HFFc6 (cell line): ENCODE measurements at regions not wholly inside any gene's neighbourhood (a gene's known extent, or its start where the extent isn't known, plus 50 kb on each side); places are given as distances from the start of the nearest gene placed in this dataset.

ENCODE experiments used
- DNase-seq: peaks from one replicate; pipeline ENCODE4 v3.0.0-alpha.2; 2018
- H3K27ac Mint-ChIP-seq: 2 replicates; pipeline ENCODE4 v1.8.0; 2020; ENCODE audit warnings: mild to moderate bottlenecking, mixed read lengths
- H3K27me3 Mint-ChIP-seq: 2 replicates; pipeline ENCODE4 v1.8.0; 2021; ENCODE audit warnings: mild to moderate bottlenecking, moderate library complexity, mixed read lengths; ENCODE audit not compliant: insufficient read depth
- H3K36me3 Mint-ChIP-seq: 2 replicates; pipeline ENCODE4 v1.8.0; 2021; ENCODE audit warnings: low read depth, mixed read lengths
- H3K4me1 Mint-ChIP-seq: 2 replicates; pipeline ENCODE4 v1.8.0; 2020; ENCODE audit warnings: low read depth, mixed read lengths
- H3K4me3 Mint-ChIP-seq: 2 replicates; pipeline ENCODE4 v1.8.0; 2020; ENCODE audit warnings: mild to moderate bottlenecking, moderate library complexity, mixed read lengths
- H3K9me3 Mint-ChIP-seq: 2 replicates; pipeline ENCODE4 v1.8.0; 2020; ENCODE audit warnings: mild to moderate bottlenecking, mixed read lengths
- TF ChIP-seq, protein P1 (sequence below): fragments of 200-600 bp; sonication (generic); IDR thresholded peaks from 2 replicates; pipeline ENCODE4 v1.5.0; 2021; ENCODE audit warnings: antibody characterized with exemption, mild to moderate bottlenecking

DNA sequence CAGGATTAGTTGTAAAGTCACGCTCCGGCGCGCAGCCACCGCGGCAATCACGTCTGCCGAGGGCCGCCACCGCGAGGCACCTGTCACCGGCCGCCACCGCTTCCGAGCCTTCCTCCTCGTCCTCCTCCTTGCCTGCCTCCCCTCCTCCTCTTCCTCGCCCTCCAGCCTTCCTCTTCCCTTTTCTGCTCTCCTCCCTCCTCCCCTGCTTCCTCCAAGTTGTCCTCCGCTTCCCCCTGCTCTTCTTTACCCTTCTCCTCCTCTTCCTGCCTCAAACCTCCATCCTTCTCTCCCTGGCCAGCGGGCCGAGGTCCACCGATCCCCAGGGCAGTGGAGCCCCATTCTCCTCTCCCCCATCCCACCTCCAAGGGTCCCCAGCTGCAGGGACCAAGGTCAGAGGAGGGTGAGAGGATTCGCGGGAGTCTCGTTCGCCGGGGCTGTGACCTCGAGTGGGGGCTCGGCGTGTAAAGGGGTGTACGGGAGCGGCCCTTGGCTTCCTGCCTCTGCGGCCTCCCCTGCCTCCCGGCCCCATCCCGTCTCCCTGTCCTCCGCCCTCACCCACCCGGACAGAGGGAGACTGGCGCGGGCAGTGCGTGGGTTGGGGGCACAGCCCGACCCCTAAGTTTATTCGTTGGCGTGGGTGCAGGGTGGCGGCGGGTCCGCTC, 89.5 kb upstream of the PAX2 start:
- H3K27me3 Mint-ChIP-seq = peaks cover 72% of the 10 kb centered on the region
- DNase-seq = no peak
- TF ChIP-seq, protein P1, sequence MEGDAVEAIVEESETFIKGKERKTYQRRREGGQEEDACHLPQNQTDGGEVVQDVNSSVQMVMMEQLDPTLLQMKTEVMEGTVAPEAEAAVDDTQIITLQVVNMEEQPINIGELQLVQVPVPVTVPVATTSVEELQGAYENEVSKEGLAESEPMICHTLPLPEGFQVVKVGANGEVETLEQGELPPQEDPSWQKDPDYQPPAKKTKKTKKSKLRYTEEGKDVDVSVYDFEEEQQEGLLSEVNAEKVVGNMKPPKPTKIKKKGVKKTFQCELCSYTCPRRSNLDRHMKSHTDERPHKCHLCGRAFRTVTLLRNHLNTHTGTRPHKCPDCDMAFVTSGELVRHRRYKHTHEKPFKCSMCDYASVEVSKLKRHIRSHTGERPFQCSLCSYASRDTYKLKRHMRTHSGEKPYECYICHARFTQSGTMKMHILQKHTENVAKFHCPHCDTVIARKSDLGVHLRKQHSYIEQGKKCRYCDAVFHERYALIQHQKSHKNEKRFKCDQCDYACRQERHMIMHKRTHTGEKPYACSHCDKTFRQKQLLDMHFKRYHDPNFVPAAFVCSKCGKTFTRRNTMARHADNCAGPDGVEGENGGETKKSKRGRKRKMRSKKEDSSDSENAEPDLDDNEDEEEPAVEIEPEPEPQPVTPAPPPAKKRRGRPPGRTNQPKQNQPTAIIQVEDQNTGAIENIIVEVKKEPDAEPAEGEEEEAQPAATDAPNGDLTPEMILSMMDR = no peak

DNA sequence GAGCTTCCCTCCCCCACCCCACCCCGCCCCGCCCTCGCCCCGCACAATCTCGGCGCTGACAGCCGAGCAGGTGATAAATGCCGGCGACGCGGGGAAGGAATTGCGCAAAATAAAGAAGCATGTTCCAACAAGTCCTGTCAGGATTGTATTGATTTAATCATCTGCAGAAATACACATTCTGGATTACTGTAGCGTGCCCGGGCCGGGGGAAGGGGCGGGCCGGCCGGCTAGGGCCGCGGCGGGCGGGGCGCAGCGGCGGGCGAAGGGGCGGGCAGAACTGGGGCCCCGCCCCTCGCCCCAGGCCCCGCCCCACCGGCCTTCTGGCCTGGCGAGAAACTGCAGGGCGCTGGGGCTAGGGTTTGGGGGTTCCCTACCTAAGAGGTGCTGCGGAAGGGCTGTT, 88.9 kb upstream of the PAX2 start:
- H3K27me3 Mint-ChIP-seq = peaks cover 75% of the 10 kb centered on the region
- no peaks in the 10 kb centered on the region for H3K36me3 Mint-ChIP-seq

More for the DNA sequence above, 89.5 kb upstream of the PAX2 start:
- Mint-ChIP-seq H3K36me3 (no peaks in the 10 kb centered on the region), H3K27ac (no peak overlapping the region), H3K4me3 (no peak overlapping the region; the same call in 1 of the 2 replicates), H3K9me3 (no peaks in the 10 kb centered on the region), H3K4me1 (peaks cover 16% of the 10 kb centered on the region)

DNA sequence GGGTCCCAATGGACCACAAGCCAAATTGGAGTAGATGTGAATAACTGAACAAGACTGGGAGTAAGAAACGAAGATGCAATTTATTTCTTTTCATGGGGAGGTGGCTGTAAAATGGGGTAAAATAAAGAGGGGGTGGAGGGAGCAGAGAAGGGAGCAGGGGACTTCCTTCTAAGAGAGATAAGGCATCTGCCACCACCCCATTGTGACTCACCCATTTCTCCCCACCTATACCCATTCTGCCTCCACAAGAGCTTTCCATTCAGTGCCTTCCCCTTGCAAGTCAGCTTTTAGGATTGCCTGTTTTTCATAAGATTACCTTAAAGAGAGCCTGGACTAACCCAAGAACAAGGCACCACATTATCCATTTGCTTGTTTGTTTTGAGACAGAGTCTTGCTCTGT, 87.1 kb upstream of the PAX2 start:
- Mint-ChIP-seq H3K9me3 (no peaks in the 10 kb centered on the region), H3K27ac (no peak overlapping the region)

More for the DNA sequence above, 88.9 kb upstream of the PAX2 start:
- no peak overlapping the region for H3K27ac Mint-ChIP-seq
- H3K4me1 Mint-ChIP-seq = peaks cover 16% of the 10 kb centered on the region
- TF ChIP-seq, protein P1 = no peak
- no peaks in the 10 kb centered on the region for H3K9me3 Mint-ChIP-seq
- no peak for DNase-seq
- H3K4me3 Mint-ChIP-seq = no peak overlapping the region

GRCh38 chr10:100659361-100660098, 85.9 kb upstream of the PAX2 start:
- H3K9me3 Mint-ChIP-seq = no peaks in the 10 kb centered on the region
- H3K36me3 Mint-ChIP-seq = no peaks in the 10 kb centered on the region
- TF ChIP-seq, protein P1 = no peak
- peaks cover 71% of the 10 kb centered on the region for H3K27me3 Mint-ChIP-seq
- peaks cover 13% of the 10 kb centered on the region for H3K4me1 Mint-ChIP-seq
- DNase-seq = no peak
- no peak overlapping the region for H3K4me3 Mint-ChIP-seq
- no peak overlapping the region for H3K27ac Mint-ChIP-seq

More for the DNA sequence above, 87.1 kb upstream of the PAX2 start:
- Mint-ChIP-seq H3K27me3 (peaks cover 78% of the 10 kb centered on the region), H3K36me3 (no peaks in the 10 kb centered on the region), H3K4me3 (no peak overlapping the region), H3K4me1 (peaks cover 16% of the 10 kb centered on the region)
- TF ChIP-seq, protein P1 = no peak
- no peak for DNase-seq

DNA sequence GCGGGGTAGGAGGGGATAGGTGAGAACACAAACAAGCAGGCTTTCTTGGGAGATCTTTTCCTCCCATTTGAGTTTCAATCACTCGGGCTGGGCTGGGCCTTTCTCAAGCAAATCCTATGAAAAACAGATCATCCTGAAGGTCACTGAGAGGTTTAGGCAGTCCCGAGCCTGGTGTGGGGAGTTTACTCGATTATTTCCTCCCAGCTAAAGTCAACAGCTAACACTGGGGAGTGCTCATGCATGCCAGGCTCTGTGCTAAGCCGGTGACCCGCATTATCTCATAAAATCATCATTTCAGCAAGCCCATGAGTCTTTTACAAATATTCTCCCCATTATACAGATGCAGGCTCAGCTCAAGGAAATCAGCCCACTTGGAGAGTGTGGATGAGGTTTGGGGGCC, 85.0 kb upstream of the PAX2 start:
- Mint-ChIP-seq H3K27ac (no peak overlapping the region), H3K4me3 (no peak overlapping the region), H3K27me3 (peaks cover 72% of the 10 kb centered on the region), H3K36me3 (no peaks in the 10 kb centered on the region), H3K9me3 (no peaks in the 10 kb centered on the region), H3K4me1 (peaks cover 4% of the 10 kb centered on the region)
- no peak for DNase-seq
- TF ChIP-seq, protein P1 = no peak
